ENCODE measurements at regions not wholly inside any gene's neighbourhood (a gene's known extent, or its start where the extent isn't known, plus 50 kb on each side); places are given as distances from the start of the nearest gene placed in this dataset.

GRCh38 chr16:6133009-6133557, 1035.5 kb upstream of the EEF2KMT start:
- WGBS, 2 donors = 74 to 81% methylated on average over 6 of the region's 6 CpGs
- Histone ChIP-seq H3K27me3 (no peaks in the 10 kb centered on the region), H3K27ac (no peak overlapping the region), H3K4me3 (no peak overlapping the region), H3K4me1 (no peaks in the 10 kb centered on the region), H3K9me3 (no peaks in the 10 kb centered on the region), H3K36me3 (no peaks in the 10 kb centered on the region)
- no peak for DNase-seq
- ATAC-seq (ENCODE audit: low FRiP score in 2 of 2) = no peak
- TF ChIP-seq CTCF (IDR thresholded peaks at IDR 0.05) (no peak), POLR2A (IDR thresholded peaks at IDR 0.05) (no peak), POLR2AphosphoS5 (IDR thresholded peaks at IDR 0.05) (no peak), EP300 (IDR thresholded peaks at IDR 0.05) (no peak)

GRCh38 chr16:6132121-6132520, 1034.5 kb upstream of the EEF2KMT start:
- TF ChIP-seq CTCF (IDR thresholded peaks at IDR 0.05) (no peak), POLR2AphosphoS5 (IDR thresholded peaks at IDR 0.05) (no peak), EP300 (IDR thresholded peaks at IDR 0.05) (no peak), POLR2A (IDR thresholded peaks at IDR 0.05) (no peak)
- H3K9me3 ChIP-seq = no peaks in the 10 kb centered on the region
- DNase-seq (no peak), ATAC-seq (ENCODE audit: low FRiP score in 2 of 2) (no peak)
- H3K27ac ChIP-seq = no peak overlapping the region
- H3K4me3 ChIP-seq = no peak overlapping the region
- no peaks in the 10 kb centered on the region for H3K27me3 ChIP-seq
- H3K36me3 ChIP-seq = no peaks in the 10 kb centered on the region
- 72 to 75% methylated on average over 6 of the region's 6 CpGs for WGBS, 2 donors
- H3K4me1 ChIP-seq = no peaks in the 10 kb centered on the region

GRCh38 chr16:6131526-6132050, 1034.0 kb upstream of the EEF2KMT start:
- no peaks in the 10 kb centered on the region for H3K36me3 ChIP-seq
- no peaks in the 10 kb centered on the region for H3K9me3 ChIP-seq
- H3K27ac ChIP-seq = no peak overlapping the region
- TF ChIP-seq CTCF (IDR thresholded peaks at IDR 0.05) (no peak), EP300 (IDR thresholded peaks at IDR 0.05) (no peak), POLR2A (IDR thresholded peaks at IDR 0.05) (no peak), POLR2AphosphoS5 (IDR thresholded peaks at IDR 0.05) (no peak)
- H3K4me1 ChIP-seq = no peaks in the 10 kb centered on the region
- no peaks in the 10 kb centered on the region for H3K27me3 ChIP-seq
- H3K4me3 ChIP-seq = no peak overlapping the region
- WGBS, 2 donors = 57 to 67% methylated on average over 5 of the region's 5 CpGs
- DNase-seq (no peak), ATAC-seq (ENCODE audit: low FRiP score in 2 of 2) (no peak)

- Histone ChIP-seq H3K4me3 (no peak overlapping the region), H3K4me1 (no peaks in the 10 kb centered on the region), H3K27me3 (no peaks in the 10 kb centered on the region), H3K27ac (no peak overlapping the region), H3K36me3 (no peaks in the 10 kb centered on the region), H3K9me3 (no peaks in the 10 kb centered on the region)
- 71 to 83% methylated on average over 8 of the region's 8 CpGs for WGBS, 2 donors
- no peak for TF ChIP-seq POLR2A (IDR thresholded peaks at IDR 0.05)
- TF ChIP-seq EP300 (IDR thresholded peaks at IDR 0.05) = no peak
- no peak for TF ChIP-seq POLR2AphosphoS5 (IDR thresholded peaks at IDR 0.05)
- no peak for TF ChIP-seq CTCF (IDR thresholded peaks at IDR 0.05)
- ATAC-seq (ENCODE audit: low FRiP score in 2 of 2) (no peak), DNase-seq (no peak)
Observed at GRCh38 chr16:6125483-6126259, 1028.1 kb upstream of the EEF2KMT start.
